ENCODE measurements at regions not wholly inside any gene's neighbourhood (a gene's known extent, or its start where the extent isn't known, plus 50 kb on each side); places are given as distances from the start of the nearest gene placed in this dataset.

- H3F3A ChIP-seq (ENCODE audit: control insufficient read depth, insufficient read depth): no peaks in the 10 kb centered on the region
- TF ChIP-seq CTCF (IDR thresholded peaks at IDR 0.05; ENCODE audit: low read depth, low read length, poor library complexity, severe bottlenecking) (no peak), EZH2phosphoT487 (IDR thresholded peaks at IDR 0.05; ENCODE audit: borderline replicate concordance, low read length) (no peak)
- no peak overlapping the region for H3K27ac ChIP-seq (ENCODE audit: low read depth, low read length)
- H3K9me3 ChIP-seq (ENCODE audit: control insufficient read depth, insufficient read depth, low read length): no peaks in the 10 kb centered on the region
- H3K79me2 ChIP-seq (ENCODE audit: control insufficient read depth, low read length): no peaks in the 10 kb centered on the region
- H3K9me2 ChIP-seq (replicated peaks; ENCODE audit: control insufficient read depth, low read length): no peaks in the 10 kb centered on the region
- no peaks in the 10 kb centered on the region for H3K4me1 ChIP-seq (ENCODE audit: control insufficient read depth, low read length)
- H4K20me1 ChIP-seq (ENCODE audit: control insufficient read depth, insufficient read depth, low read depth, low read length): no peaks in the 10 kb centered on the region
- no peak overlapping the region for H3K4me3 ChIP-seq (ENCODE audit: low read length)
- no peak overlapping the region for H3K4me2 ChIP-seq (ENCODE audit: low read length)
- H3K36me3 ChIP-seq (ENCODE audit: control insufficient read depth, low read length): no peaks in the 10 kb centered on the region
- H3K27me3 ChIP-seq (ENCODE audit: control insufficient read depth, low read length): no peaks in the 10 kb centered on the region
These were observed 372.9 kb upstream of the COBL start for GRCh38 chr7:51689547-51689946.

- Histone ChIP-seq H3K36me3 (ENCODE audit: control insufficient read depth, low read length) (no peaks in the 10 kb centered on the region), H3K4me2 (ENCODE audit: low read length) (no peak overlapping the region), H3K9me3 (ENCODE audit: control insufficient read depth, insufficient read depth, low read length) (0 out of 2 replicates have a peak, but pooled peaks cover 4% of the 10 kb centered on the region), H3K79me2 (ENCODE audit: control insufficient read depth, low read length) (no peaks in the 10 kb centered on the region), H3K4me1 (ENCODE audit: control insufficient read depth, low read length) (no peaks in the 10 kb centered on the region), H3F3A (ENCODE audit: control insufficient read depth, insufficient read depth) (no peaks in the 10 kb centered on the region), H4K20me1 (ENCODE audit: control insufficient read depth, insufficient read depth, low read depth, low read length) (no peaks in the 10 kb centered on the region), H3K9me2 (replicated peaks; ENCODE audit: control insufficient read depth, low read length) (no peaks in the 10 kb centered on the region), H3K27me3 (ENCODE audit: control insufficient read depth, low read length) (no peaks in the 10 kb centered on the region), H3K4me3 (ENCODE audit: low read length) (no peak overlapping the region), H3K27ac (ENCODE audit: low read depth, low read length) (no peak overlapping the region)
- TF ChIP-seq CTCF (IDR thresholded peaks at IDR 0.05; ENCODE audit: low read depth, low read length, poor library complexity, severe bottlenecking): no peak
- no peak for TF ChIP-seq EZH2phosphoT487 (IDR thresholded peaks at IDR 0.05; ENCODE audit: borderline replicate concordance, low read length)
These were observed 369.2 kb upstream of the COBL start for GRCh38 chr7:51685794-51686193.

- TF ChIP-seq EZH2phosphoT487 (IDR thresholded peaks at IDR 0.05; ENCODE audit: borderline replicate concordance, low read length): no peak
- no peak for TF ChIP-seq CTCF (IDR thresholded peaks at IDR 0.05; ENCODE audit: low read depth, low read length, poor library complexity, severe bottlenecking)
- H3K27me3 ChIP-seq (ENCODE audit: control insufficient read depth, low read length): no peaks in the 10 kb centered on the region
- H3K4me3 ChIP-seq (ENCODE audit: low read length): no peak overlapping the region
- no peak overlapping the region for H3K4me2 ChIP-seq (ENCODE audit: low read length)
- no peaks in the 10 kb centered on the region for H3F3A ChIP-seq (ENCODE audit: control insufficient read depth, insufficient read depth)
- no peaks in the 10 kb centered on the region for H3K4me1 ChIP-seq (ENCODE audit: control insufficient read depth, low read length)
- no peaks in the 10 kb centered on the region for H3K79me2 ChIP-seq (ENCODE audit: control insufficient read depth, low read length)
- no peaks in the 10 kb centered on the region for H3K9me2 ChIP-seq (replicated peaks; ENCODE audit: control insufficient read depth, low read length)
- H4K20me1 ChIP-seq (ENCODE audit: control insufficient read depth, insufficient read depth, low read depth, low read length): no peaks in the 10 kb centered on the region
- H3K36me3 ChIP-seq (ENCODE audit: control insufficient read depth, low read length): no peaks in the 10 kb centered on the region
- H3K27ac ChIP-seq (ENCODE audit: low read depth, low read length): no peak overlapping the region
- H3K9me3 ChIP-seq (ENCODE audit: control insufficient read depth, insufficient read depth, low read length): peaks cover 9% of the 10 kb centered on the region; the same call in 1 of the 2 replicates
These were observed 364.2 kb upstream of the COBL start for GRCh38 chr7:51680594-51681399.

All from DOHH2 (cell line).